B cell (primary cell): ENCODE measurements at regions not wholly inside any gene's neighbourhood (a gene's known extent, or its start where the extent isn't known, plus 50 kb on each side); places are given as distances from the start of the nearest gene placed in this dataset.

Experiments used
- ATAC-seq: fragments of 200-7000 bp; cut with Tn5 transposase; one replicate; pipeline ENCODE4 v1.10.0; 2021; ENCODE audit warnings: low read depth, mild to moderate bottlenecking, moderate number of reproducible peaks, moderate library complexity
- CTCF ChIA-PET: fragments of 350-600 bp; sonication (Branson Sonifier 250); formaldehyde crosslinking; loops from one replicate; lab custom pipeline; 2021; ENCODE audit warnings: antibody characterized with exemption, inconsistent platforms; lab: Charles Lee
- POLR2A ChIA-PET: fragments of 350-600 bp; sonication (Branson Sonifier 250); formaldehyde crosslinking; loops from one replicate; lab custom pipeline; 2021; ENCODE audit warnings: antibody characterized with exemption; lab: Charles Lee
- DNase-seq: peaks from one replicate; pipeline ENCODE4 v3.0.0; 2013
- H2AFZ ChIP-seq: 2 replicates; pipeline ENCODE4 v1.6.1; 2012; ENCODE audit warnings: mild to moderate bottlenecking, low read depth, low read length; ENCODE audit not compliant: insufficient read depth, poor library complexity, severe bottlenecking
- H3K27ac ChIP-seq, 2 donors: 1 replicate in 1 of 2; 2 replicates in 1 of 2; pipeline ENCODE4 v1.5.1; 2012 to 2013; ENCODE audit warnings: low read length in 2 of 2, mild to moderate bottlenecking in 2 of 2, moderate library complexity in 1 of 2
- H3K27me3 ChIP-seq, 4 experiments: fragments of 200-600 bp in 1 of 4; sonication (generic) in 1 of 4; replicated peaks in 1 of 4; 1 replicate in 2 of 4; 2 replicates in 2 of 4; pipeline versions ENCODE4 v1.6.1 to v1.7.0; 2013 to 2016; ENCODE audit warnings: low read length in 3 of 4, mild to moderate bottlenecking in 2 of 4, mixed read lengths in 1 of 4, moderate library complexity in 1 of 4; ENCODE audit not compliant: insufficient read depth in 4 of 4, control insufficient read depth in 3 of 4; ENCODE audit errors: control extremely low read depth in 1 of 4
- H3K36me3 ChIP-seq, 2 experiments: replicated peaks in 1 of 2; 1 replicate in 1 of 2; 2 replicates in 1 of 2; pipeline versions ENCODE4 v1.6.1 to v1.7.1; 2013; ENCODE audit warnings: low read length in 1 of 2; ENCODE audit not compliant: insufficient read depth in 2 of 2, control insufficient read depth in 1 of 2; ENCODE audit errors: control extremely low read depth in 1 of 2, extremely low read depth in 1 of 2
- H3K4me1 ChIP-seq, 2 donors: fragments of 200-600 bp in 1 of 2; sonication (generic) in 1 of 2; 1 replicate in 1 of 2; 2 replicates in 1 of 2; pipeline versions ENCODE4 v1.5.1 to v1.6.1; 2013 to 2017; ENCODE audit warnings: low read length in 2 of 2; ENCODE audit not compliant: control insufficient read depth in 2 of 2, insufficient read depth in 2 of 2
- H3K4me2 ChIP-seq: replicated peaks from 2 replicates; pipeline ENCODE3; 2012; ENCODE audit warnings: mild to moderate bottlenecking, low read depth, low read length; ENCODE audit not compliant: poor library complexity, severe bottlenecking
- H3K4me3 ChIP-seq, 5 experiments: fragments of 200-600 bp in 1 of 5; sonication (generic) in 1 of 5; 1 replicate in 3 of 5; 2 replicates in 2 of 5; pipeline versions ENCODE4 v1.5.1 to v1.7.0; 2011 to 2016; ENCODE audit warnings: low read length in 4 of 5, mild to moderate bottlenecking in 4 of 5, low read depth in 2 of 5, control low read depth in 1 of 5, moderate library complexity in 1 of 5; ENCODE audit not compliant: insufficient read depth in 1 of 5; ENCODE audit errors: control extremely low read depth in 1 of 5, extremely low read depth in 1 of 5
- H3K79me2 ChIP-seq: fragments of 200-600 bp; sonication (generic); one replicate; pipeline ENCODE4 v1.6.0; 2016; ENCODE audit warnings: low read length; ENCODE audit not compliant: control insufficient read depth, insufficient read depth
- H3K9ac ChIP-seq: fragments of 200-600 bp; sonication (generic); 2 replicates; pipeline ENCODE4 v1.6.1; 2017; ENCODE audit warnings: mild to moderate bottlenecking, low read length, moderate library complexity
- H3K9me3 ChIP-seq, 3 donors: one replicate each; pipeline versions ENCODE4 v1.6.1 to v1.7.1; 2013; ENCODE audit warnings: low read length in 2 of 3; ENCODE audit not compliant: control insufficient read depth in 2 of 3, insufficient read depth in 1 of 3; ENCODE audit errors: control extremely low read depth in 1 of 3
- H4K20me1 ChIP-seq: 2 replicates; pipeline ENCODE4 v1.6.0; 2012; ENCODE audit warnings: mild to moderate bottlenecking, low read length; ENCODE audit not compliant: insufficient read depth, control insufficient read depth, poor library complexity, severe bottlenecking
- H3K27ac Mint-ChIP-seq: one replicate; pipeline ENCODE4 v1.8.0; 2021; ENCODE audit warnings: mixed read lengths
- H3K27me3 Mint-ChIP-seq: one replicate; pipeline ENCODE4 v1.8.0; 2021; ENCODE audit warnings: mixed read lengths
- H3K4me1 Mint-ChIP-seq: one replicate; pipeline ENCODE4 v1.8.0; 2021; ENCODE audit warnings: mixed read lengths
- H3K4me3 Mint-ChIP-seq: one replicate; pipeline ENCODE4 v1.8.0; 2021; ENCODE audit warnings: mixed read lengths
- H3K9me3 Mint-ChIP-seq: one replicate; pipeline ENCODE4 v1.8.0; 2022; ENCODE audit warnings: mixed read lengths; ENCODE audit not compliant: insufficient read depth
- EZH2 ChIP-seq: IDR thresholded peaks from 2 replicates; pipeline ENCODE4 v1.6.1; 2012; ENCODE audit warnings: borderline replicate concordance, low read depth, mild to moderate bottlenecking, moderate library complexity, low read length; ENCODE audit not compliant: insufficient read depth, poor library complexity, severe bottlenecking
- WGBS: methylation state at CpG from one replicate; pipeline ENCODE4 v1.1.5; 2013; ENCODE audit warnings: missing lambda C conversion rate; ENCODE audit not compliant: insufficient coverage; 5-methylcytosine and 5-hydroxymethylcytosine counted together
- intact Hi-C: fragments of 100-400 bp; cut with micrococcal nuclease; formaldehyde crosslinking; loops from one replicate; pipeline ENCODE4 v1.10.0; 2022
- TF ChIP-seq, protein P1 (sequence below): fragments of 200-600 bp; IDR thresholded peaks from one replicate; pipeline ENCODE4 v1.8.0; 2022; ENCODE audit warnings: antibody characterized with exemption, mild to moderate bottlenecking

DNA sequence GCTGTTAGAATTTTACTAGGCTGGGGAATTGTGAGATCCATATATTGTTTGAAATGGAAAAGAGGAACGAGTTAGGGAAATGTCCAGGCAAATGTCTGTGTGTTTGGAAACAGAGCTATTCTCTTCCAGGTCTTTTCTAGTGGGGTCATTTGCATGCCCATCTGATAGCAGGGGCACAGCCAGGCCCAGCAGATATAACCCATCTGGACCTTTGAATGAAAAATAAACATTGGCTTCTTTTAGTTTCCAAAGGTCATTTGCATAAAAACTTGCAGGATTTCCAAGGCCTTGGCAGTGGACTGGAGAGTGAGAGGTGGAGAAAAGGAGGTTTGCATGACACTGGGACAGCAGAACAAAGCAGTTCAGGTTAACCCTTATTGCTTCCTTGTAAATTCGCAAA lies 188.0 kb upstream of the GPR26 start:
- no peaks in the 10 kb centered on the region for H3K4me1 Mint-ChIP-seq
- Histone ChIP-seq H3K27ac (no peak overlapping the region), H3K9ac (no peak overlapping the region), H3K4me3 (no peak overlapping the region), H4K20me1 (no peaks in the 10 kb centered on the region), H3K27me3 (no peaks in the 10 kb centered on the region), H3K79me2 (no peaks in the 10 kb centered on the region), H3K36me3 (no peaks in the 10 kb centered on the region), H2AFZ (no peak overlapping the region), H3K4me2 (no peak overlapping the region), H3K4me1 (no peaks in the 10 kb centered on the region), H3K9me3 (no peaks in the 10 kb centered on the region)
- WGBS: 73% methylated on average over 1 of the region's 2 CpGs
- H3K4me3 Mint-ChIP-seq: no peak overlapping the region
- ChIA-PET CTCF (no interaction called here), POLR2A (no interaction called here)
- ATAC-seq (no peak), DNase-seq (no peak)
- no peaks in the 10 kb centered on the region for H3K9me3 Mint-ChIP-seq
- H3K27ac Mint-ChIP-seq: no peak overlapping the region
- intact Hi-C loops: no loop called here
- H3K27me3 Mint-ChIP-seq: peaks cover 10% of the 10 kb centered on the region
- TF ChIP-seq EZH2: no peak
- TF ChIP-seq, protein P1, sequence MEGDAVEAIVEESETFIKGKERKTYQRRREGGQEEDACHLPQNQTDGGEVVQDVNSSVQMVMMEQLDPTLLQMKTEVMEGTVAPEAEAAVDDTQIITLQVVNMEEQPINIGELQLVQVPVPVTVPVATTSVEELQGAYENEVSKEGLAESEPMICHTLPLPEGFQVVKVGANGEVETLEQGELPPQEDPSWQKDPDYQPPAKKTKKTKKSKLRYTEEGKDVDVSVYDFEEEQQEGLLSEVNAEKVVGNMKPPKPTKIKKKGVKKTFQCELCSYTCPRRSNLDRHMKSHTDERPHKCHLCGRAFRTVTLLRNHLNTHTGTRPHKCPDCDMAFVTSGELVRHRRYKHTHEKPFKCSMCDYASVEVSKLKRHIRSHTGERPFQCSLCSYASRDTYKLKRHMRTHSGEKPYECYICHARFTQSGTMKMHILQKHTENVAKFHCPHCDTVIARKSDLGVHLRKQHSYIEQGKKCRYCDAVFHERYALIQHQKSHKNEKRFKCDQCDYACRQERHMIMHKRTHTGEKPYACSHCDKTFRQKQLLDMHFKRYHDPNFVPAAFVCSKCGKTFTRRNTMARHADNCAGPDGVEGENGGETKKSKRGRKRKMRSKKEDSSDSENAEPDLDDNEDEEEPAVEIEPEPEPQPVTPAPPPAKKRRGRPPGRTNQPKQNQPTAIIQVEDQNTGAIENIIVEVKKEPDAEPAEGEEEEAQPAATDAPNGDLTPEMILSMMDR: no peak

DNA sequence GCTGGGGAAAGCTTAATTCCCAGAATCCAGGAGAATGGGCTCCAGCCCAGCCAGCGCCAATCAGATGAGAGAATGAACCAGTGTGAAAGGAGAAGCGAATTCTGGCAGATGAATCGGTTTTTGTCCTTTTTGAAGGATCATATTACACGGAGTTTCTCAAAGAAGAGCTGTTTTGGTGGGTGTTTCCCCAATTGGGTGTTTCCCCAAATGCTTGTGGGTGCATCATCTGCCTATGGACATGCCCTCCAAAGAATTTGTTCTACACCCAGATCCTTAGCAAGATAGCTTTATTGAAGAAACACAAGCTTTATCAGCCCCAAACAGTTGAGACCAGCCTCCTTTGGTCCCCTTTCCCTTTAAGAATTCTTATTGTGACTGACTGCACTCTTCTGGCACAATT lies 186.5 kb upstream of the GPR26 start:
- no peak overlapping the region for H3K4me3 Mint-ChIP-seq
- ChIA-PET CTCF (no interaction called here), POLR2A (no interaction called here)

More for the DNA sequence above, 186.5 kb upstream of the GPR26 start:
- Histone ChIP-seq H3K27ac (no peak overlapping the region), H3K27me3 (no peaks in the 10 kb centered on the region), H3K36me3 (no peaks in the 10 kb centered on the region), H3K9me3 (no peaks in the 10 kb centered on the region), H2AFZ (no peak overlapping the region), H3K4me2 (no peak overlapping the region), H3K4me3 (no peak overlapping the region), H3K4me1 (no peaks in the 10 kb centered on the region), H4K20me1 (no peaks in the 10 kb centered on the region), H3K79me2 (no peaks in the 10 kb centered on the region), H3K9ac (no peak overlapping the region)
- no peaks in the 10 kb centered on the region for H3K4me1 Mint-ChIP-seq
- H3K27me3 Mint-ChIP-seq: peaks cover 10% of the 10 kb centered on the region
- H3K27ac Mint-ChIP-seq: no peak overlapping the region
- DNase-seq (no peak), ATAC-seq (no peak)
- TF ChIP-seq EZH2: no peak
- TF ChIP-seq, protein P1: no peak
- no peaks in the 10 kb centered on the region for H3K9me3 Mint-ChIP-seq
- WGBS: 74% methylated on average over 4 of the region's 4 CpGs
- intact Hi-C loops: no loop called here
